Heart left ventricle (tissue), 13 donors: ENCODE measurements at regions not wholly inside any gene's neighbourhood (a gene's known extent, or its start where the extent isn't known, plus 50 kb on each side); places are given as distances from the start of the nearest gene placed in this dataset.

Source experiments
- CTCF ChIP-seq, 12 donors: fragments of 200-600 bp; sonication (generic) in 4 of 12; IDR thresholded peaks; one replicate each; pipeline versions ENCODE4 v1.5.0 to v1.8.0; 2018 to 2022; ENCODE audit warnings: antibody characterized with exemption in 12 of 12, mild to moderate bottlenecking in 5 of 12
- POLR2A ChIP-seq, 2 donors: fragments of 450-650 bp; IDR thresholded peaks; one replicate each; pipeline ENCODE4 v1.6.1; 2017; ENCODE audit warnings: antibody characterized with exemption in 2 of 2, mild to moderate bottlenecking in 2 of 2, moderate library complexity in 2 of 2
- donor health status: ischemic (EF 13 %, LVEDD 7.1; RV severe dilation, severe dysfunction).
- donor health status: DM: no; HTN: yes; CAD: no.
- donor health status: DM: no; HTN: no; CAD: no.
- donor health status: ischemic (EF 25% LVEDD 6.9; RV normal size, moderate dysfunction).
- donor health status: ischemic (EF 25% LVEDD 5.7; RV mildly dilated, moderate dysfunction).
- donor health status: ischemic (EF 35%, LVEDD 5.7; RV mildly dilated, moderate dysfunction).
- donor health status: nonischemic (EF 11% LVEDD 7.7; RV severe dilation, severe dysfunction).
- donor health status: DM: yes; HTN: yes; CAD: no.
- donor health status: PGD.
- donor health status: ischemic (EF 29% LVEDD 5.4; RV normal size, mild dysfunction).
- donor health status: nonischemic (EF 23%, LVEDD 6.1; RV moderate dilation, normal function).

- TF ChIP-seq CTCF (IDR thresholded peaks at IDR 0.05) (no peak), POLR2A (IDR thresholded peaks at IDR 0.05) (no peak)
These were observed 114.4 kb upstream of the NTF3 start for GRCh38 chr12:5317556-5317955.
